ENCODE measurements at regions not wholly inside any gene's neighbourhood (a gene's known extent, or its start where the extent isn't known, plus 50 kb on each side); places are given as distances from the start of the nearest gene placed in this dataset.

DNA sequence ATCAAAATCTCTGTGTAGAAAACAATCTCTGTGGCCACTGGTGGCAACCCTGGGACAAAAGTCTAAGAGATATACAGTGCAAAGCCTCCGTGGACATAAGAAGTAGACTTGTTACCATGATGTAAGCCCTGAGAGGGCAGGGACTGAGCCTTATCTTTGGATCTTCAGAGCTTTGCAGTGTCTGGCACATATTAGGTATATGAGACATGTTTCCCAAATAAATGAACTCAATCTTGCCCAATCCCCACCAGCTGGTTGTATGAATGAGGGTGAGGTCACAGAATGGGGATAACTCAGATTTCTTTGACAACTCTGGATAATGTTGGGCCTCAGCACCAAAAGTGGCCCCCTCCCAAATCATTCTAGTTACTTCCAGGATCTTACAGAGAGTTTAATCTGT is 511.4 kb upstream of the DIPK2B start:
- WGBS, 2 donors (ENCODE audit: low coverage in 1 of 2) = 41% methylated on average over 1 of the region's 1 CpG; no CpG with 5 or more reads in 1 of the 2 donors
- H3K27me3 ChIP-seq = no peaks in the 10 kb centered on the region
- intact Hi-C loops (cut with DNase I; ENCODE audit: low total_unique reads) (no loop called here), in situ Hi-C loops (cut with MboI; ENCODE audit: low pct_ligation_motif_present in 1 of 4, low pct_unique_long_range_greater_than_20kb in 1 of 4, low sequenced_read_pairs in 3 of 4) (no loop called here)
- H3K9me3 ChIP-seq = no peaks in the 10 kb centered on the region
- DNase-seq = no peak
- no peak overlapping the region for H3K27ac ChIP-seq
- H3K4me3 ChIP-seq = no peak overlapping the region
- peaks cover 0 to 22% (median 7%) of the 10 kb centered on the region in 4 donors for H3K4me1 ChIP-seq
- no peaks in the 10 kb centered on the region for H3K36me3 ChIP-seq
- TF ChIP-seq POLR2AphosphoS5 (IDR thresholded peaks at IDR 0.05) (no peak), EP300 (IDR thresholded peaks at IDR 0.05; ENCODE audit: low read depth) (no peak), POLR2A (IDR thresholded peaks at IDR 0.05) (no peak)
- TF ChIP-seq, protein P1, sequence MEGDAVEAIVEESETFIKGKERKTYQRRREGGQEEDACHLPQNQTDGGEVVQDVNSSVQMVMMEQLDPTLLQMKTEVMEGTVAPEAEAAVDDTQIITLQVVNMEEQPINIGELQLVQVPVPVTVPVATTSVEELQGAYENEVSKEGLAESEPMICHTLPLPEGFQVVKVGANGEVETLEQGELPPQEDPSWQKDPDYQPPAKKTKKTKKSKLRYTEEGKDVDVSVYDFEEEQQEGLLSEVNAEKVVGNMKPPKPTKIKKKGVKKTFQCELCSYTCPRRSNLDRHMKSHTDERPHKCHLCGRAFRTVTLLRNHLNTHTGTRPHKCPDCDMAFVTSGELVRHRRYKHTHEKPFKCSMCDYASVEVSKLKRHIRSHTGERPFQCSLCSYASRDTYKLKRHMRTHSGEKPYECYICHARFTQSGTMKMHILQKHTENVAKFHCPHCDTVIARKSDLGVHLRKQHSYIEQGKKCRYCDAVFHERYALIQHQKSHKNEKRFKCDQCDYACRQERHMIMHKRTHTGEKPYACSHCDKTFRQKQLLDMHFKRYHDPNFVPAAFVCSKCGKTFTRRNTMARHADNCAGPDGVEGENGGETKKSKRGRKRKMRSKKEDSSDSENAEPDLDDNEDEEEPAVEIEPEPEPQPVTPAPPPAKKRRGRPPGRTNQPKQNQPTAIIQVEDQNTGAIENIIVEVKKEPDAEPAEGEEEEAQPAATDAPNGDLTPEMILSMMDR (IDR thresholded peaks at IDR 0.05) = no peak

DNA sequence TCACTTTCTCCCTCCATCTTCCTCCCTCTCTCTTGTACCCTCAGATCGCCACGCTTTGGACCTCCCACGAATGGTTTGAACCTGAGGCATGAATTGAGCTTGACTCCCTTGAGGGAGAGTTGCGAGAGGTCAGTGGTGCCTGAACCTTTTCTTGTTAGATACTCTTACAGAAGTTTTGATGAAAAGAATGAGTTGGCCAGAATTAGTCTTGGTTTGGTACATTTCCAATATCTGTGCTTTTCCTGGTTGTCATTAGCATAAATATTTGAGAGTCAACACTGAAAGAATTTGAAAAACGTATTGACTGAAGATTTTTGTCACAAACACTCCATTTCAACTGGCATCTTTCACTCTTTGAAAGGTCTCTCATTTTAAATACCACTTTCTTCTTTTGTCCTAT is 510.6 kb upstream of the DIPK2B start:
- 60 to 71% methylated on average over 1 to 5 of the region's 5 CpGs for WGBS, 2 donors (ENCODE audit: low coverage in 1 of 2)
- H3K9me3 ChIP-seq = no peaks in the 10 kb centered on the region
- H3K4me1 ChIP-seq = peaks cover 0 to 17% (median 7%) of the 10 kb centered on the region in 4 donors
- no peak overlapping the region for H3K27ac ChIP-seq
- in situ Hi-C loops (cut with MboI; ENCODE audit: low pct_ligation_motif_present in 1 of 4, low pct_unique_long_range_greater_than_20kb in 1 of 4, low sequenced_read_pairs in 3 of 4) (no loop called here), intact Hi-C loops (cut with DNase I; ENCODE audit: low total_unique reads) (no loop called here)
- no peak overlapping the region for H3K4me3 ChIP-seq
- no peaks in the 10 kb centered on the region for H3K36me3 ChIP-seq
- no peaks in the 10 kb centered on the region for H3K27me3 ChIP-seq
- TF ChIP-seq, protein P1 (IDR thresholded peaks at IDR 0.05) = no peak
- TF ChIP-seq EP300 (IDR thresholded peaks at IDR 0.05; ENCODE audit: low read depth) (no peak), POLR2AphosphoS5 (IDR thresholded peaks at IDR 0.05) (no peak), POLR2A (IDR thresholded peaks at IDR 0.05) (no peak)
- DNase-seq = no peak

DNA sequence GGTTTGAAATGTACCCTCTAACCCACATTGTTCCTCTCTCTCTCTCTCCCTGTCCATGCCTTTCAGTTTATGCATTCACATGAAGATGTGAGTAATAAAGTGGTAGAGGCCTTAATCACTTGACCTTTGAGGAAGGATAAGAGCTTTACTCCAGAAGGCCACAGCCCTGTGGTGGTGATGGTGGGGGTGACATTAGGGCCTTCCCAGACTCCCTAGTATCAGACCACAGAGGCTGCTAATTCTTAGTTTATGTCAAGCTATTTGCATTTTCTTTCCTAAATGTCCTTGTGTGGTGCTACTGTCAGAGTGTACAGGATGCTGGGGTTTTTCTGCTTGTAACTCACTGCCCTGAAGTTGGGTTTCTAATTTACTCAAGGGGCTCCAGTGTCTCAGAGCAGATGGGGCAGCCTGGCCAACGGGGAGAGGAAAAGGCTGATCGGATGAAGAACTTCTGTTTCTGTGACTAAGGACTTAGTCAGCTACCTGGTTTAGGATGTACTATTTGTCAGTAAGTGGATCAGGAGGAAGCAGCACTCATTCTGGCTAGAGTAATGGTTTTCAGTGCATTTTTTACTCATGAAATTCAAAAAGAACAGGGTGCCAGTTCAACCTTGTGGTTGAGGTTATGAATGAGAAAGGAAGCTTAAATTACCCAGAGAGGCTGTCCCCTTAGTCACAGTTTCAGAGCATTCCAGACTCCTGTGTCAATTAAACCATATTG is 509.6 kb upstream of the DIPK2B start:
- Histone ChIP-seq H3K27ac (no peak overlapping the region), H3K4me3 (no peak overlapping the region), H3K9me3 (no peaks in the 10 kb centered on the region), H3K4me1 (peaks cover 0 to 8% (median 4%) of the 10 kb centered on the region in 4 donors), H3K36me3 (no peaks in the 10 kb centered on the region), H3K27me3 (no peaks in the 10 kb centered on the region)
- in situ Hi-C loops (cut with MboI; ENCODE audit: low pct_ligation_motif_present in 1 of 4, low pct_unique_long_range_greater_than_20kb in 1 of 4, low sequenced_read_pairs in 3 of 4) (no loop called here), intact Hi-C loops (cut with DNase I; ENCODE audit: low total_unique reads) (no loop called here)
- TF ChIP-seq, protein P1 (IDR thresholded peaks at IDR 0.05) = no peak
- no peak for TF ChIP-seq POLR2AphosphoS5 (IDR thresholded peaks at IDR 0.05)
- no peak for TF ChIP-seq POLR2A (IDR thresholded peaks at IDR 0.05)
- TF ChIP-seq EP300 (IDR thresholded peaks at IDR 0.05; ENCODE audit: low read depth) = no peak
- WGBS, 2 donors (ENCODE audit: low coverage in 1 of 2) = 69% methylated on average over 2 of the region's 2 CpGs; no CpG with 5 or more reads in 1 of the 2 donors
- no peak for DNase-seq

DNA sequence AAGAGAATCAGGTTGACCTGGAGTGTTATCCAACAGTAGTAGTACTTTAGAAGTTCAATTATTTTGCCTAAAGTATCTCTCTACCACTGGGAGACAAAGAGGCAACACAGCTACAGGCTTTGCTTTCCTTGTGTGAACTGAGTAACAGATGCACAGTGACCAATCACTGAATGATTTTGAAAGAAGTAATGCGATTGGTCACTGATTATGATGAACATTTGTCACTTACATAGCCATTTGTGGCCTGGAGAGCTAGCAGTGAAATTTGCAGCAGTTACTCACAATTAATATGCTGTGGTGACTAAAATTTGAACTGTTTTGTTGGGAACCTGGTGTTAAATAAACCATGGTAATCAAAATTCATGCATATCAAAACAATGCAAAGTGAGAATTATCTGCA is 508.7 kb upstream of the DIPK2B start:
- in situ Hi-C loops (cut with MboI; ENCODE audit: low pct_ligation_motif_present in 1 of 4, low pct_unique_long_range_greater_than_20kb in 1 of 4, low sequenced_read_pairs in 3 of 4) = no loop called here
- Histone ChIP-seq H3K27ac (no peak overlapping the region), H3K4me3 (no peak overlapping the region), H3K36me3 (no peaks in the 10 kb centered on the region), H3K4me1 (no peaks in the 10 kb centered on the region), H3K9me3 (no peaks in the 10 kb centered on the region), H3K27me3 (no peaks in the 10 kb centered on the region)
- intact Hi-C loops (cut with DNase I; ENCODE audit: low total_unique reads) = no loop called here
- WGBS, 2 donors (ENCODE audit: low coverage in 1 of 2) = 72 to 100% methylated on average over 1 of the region's 1 CpG
- DNase-seq = no peak
- TF ChIP-seq EP300 (IDR thresholded peaks at IDR 0.05; ENCODE audit: low read depth) (no peak), POLR2AphosphoS5 (IDR thresholded peaks at IDR 0.05) (no peak), POLR2A (IDR thresholded peaks at IDR 0.05) (no peak)
- TF ChIP-seq, protein P1 (IDR thresholded peaks at IDR 0.05) = no peak

All from transverse colon (tissue), 4 donors.